Smooth muscle cell (in vitro differentiated cells): ENCODE measurements at regions not wholly inside any gene's neighbourhood (a gene's known extent, or its start where the extent isn't known, plus 50 kb on each side); places are given as distances from the start of the nearest gene placed in this dataset.
A peak's percentile ranks its signal among the peaks of the same experiment; 100 is the strongest.

Experiments
- DNase-seq: peaks from one replicate; lab custom pipeline; 2025; ENCODE audit not compliant: unreplicated experiment; lab: John Stamatoyannopoulos, UW
- H2AFZ ChIP-seq: fragments of 200-600 bp; sonication (generic); 2 replicates; pipeline ENCODE4 v1.6.0; 2016; ENCODE audit warnings: antibody characterized with exemption, low read depth, mild to moderate bottlenecking
- H3F3A ChIP-seq: fragments of 200-600 bp; sonication (generic); 2 replicates; pipeline ENCODE4 v1.6.0; 2017; ENCODE audit warnings: antibody characterized with exemption, low read depth
- H3K27ac ChIP-seq: fragments of 200-600 bp; sonication (generic); 2 replicates; pipeline ENCODE4 v1.5.1; 2016; ENCODE audit warnings: low read depth, mild to moderate bottlenecking
- H3K27me3 ChIP-seq: fragments of 200-600 bp; sonication (generic); 2 replicates; pipeline ENCODE4 v1.6.1; 2016; ENCODE audit warnings: low read depth, mild to moderate bottlenecking
- H3K36me3 ChIP-seq: fragments of 200-600 bp; sonication (generic); 2 replicates; pipeline ENCODE4 v1.5.1; 2016; ENCODE audit warnings: low read depth
- H3K4me1 ChIP-seq: fragments of 200-600 bp; sonication (generic); 2 replicates; pipeline ENCODE4 v1.5.1; 2016; ENCODE audit warnings: low read depth
- H3K4me2 ChIP-seq: fragments of 200-600 bp; sonication (generic); 2 replicates; pipeline ENCODE4 v1.6.0; 2016; ENCODE audit warnings: mild to moderate bottlenecking
- H3K4me3 ChIP-seq: fragments of 200-600 bp; sonication (generic); 2 replicates; pipeline ENCODE4 v1.5.1; 2016; ENCODE audit warnings: mild to moderate bottlenecking
- H3K79me2 ChIP-seq: fragments of 200-600 bp; sonication (generic); 2 replicates; pipeline ENCODE4 v1.6.0; 2016; ENCODE audit warnings: low read depth, mild to moderate bottlenecking
- H3K9ac ChIP-seq: fragments of 200-600 bp; sonication (generic); 2 replicates; pipeline ENCODE4 v1.6.0; 2016; ENCODE audit warnings: low read depth
- H3K9me3 ChIP-seq: fragments of 200-600 bp; sonication (generic); replicated peaks from 2 replicates; pipeline ENCODE4 v1.5.1; 2016; ENCODE audit warnings: low read depth
- H4K20me1 ChIP-seq: fragments of 200-600 bp; sonication (generic); 2 replicates; pipeline ENCODE4 v1.6.0; 2016; ENCODE audit warnings: low read depth
- CTCF ChIP-seq: fragments of 200-600 bp; sonication (generic); IDR thresholded peaks from 2 replicates; pipeline ENCODE4 v1.5.1; 2017; ENCODE audit warnings: borderline replicate concordance, mild to moderate bottlenecking, antibody characterized with exemption; ENCODE audit not compliant: insufficient read depth, poor library complexity, severe bottlenecking
- WGBS: methylation state at CpG from one replicate; pipeline ENCODE4 v1.1.7; 2016; ENCODE audit warnings: low lambda C conversion rate; 5-methylcytosine and 5-hydroxymethylcytosine counted together

GRCh38 chr2:47270421-47270820 is 94.1 kb upstream of the CALM2 start:
- Histone ChIP-seq H3K27ac (peak overlapping the region; percentile 67), H2AFZ (no peak overlapping the region), H3K4me2 (no peak overlapping the region), H3K36me3 (no peaks in the 10 kb centered on the region), H3K9ac (no peak overlapping the region), H3K27me3 (no peaks in the 10 kb centered on the region), H4K20me1 (no peaks in the 10 kb centered on the region), H3K4me1 (peaks cover 4% of the 10 kb centered on the region), H3K79me2 (no peaks in the 10 kb centered on the region), H3K9me3 (no peaks in the 10 kb centered on the region), H3K4me3 (no peak overlapping the region), H3F3A (peaks cover 9% of the 10 kb centered on the region)
- DNase-seq: no peak
- no peak for TF ChIP-seq CTCF
- 100% methylated on average over 5 of the region's 5 CpGs for WGBS

DNA sequence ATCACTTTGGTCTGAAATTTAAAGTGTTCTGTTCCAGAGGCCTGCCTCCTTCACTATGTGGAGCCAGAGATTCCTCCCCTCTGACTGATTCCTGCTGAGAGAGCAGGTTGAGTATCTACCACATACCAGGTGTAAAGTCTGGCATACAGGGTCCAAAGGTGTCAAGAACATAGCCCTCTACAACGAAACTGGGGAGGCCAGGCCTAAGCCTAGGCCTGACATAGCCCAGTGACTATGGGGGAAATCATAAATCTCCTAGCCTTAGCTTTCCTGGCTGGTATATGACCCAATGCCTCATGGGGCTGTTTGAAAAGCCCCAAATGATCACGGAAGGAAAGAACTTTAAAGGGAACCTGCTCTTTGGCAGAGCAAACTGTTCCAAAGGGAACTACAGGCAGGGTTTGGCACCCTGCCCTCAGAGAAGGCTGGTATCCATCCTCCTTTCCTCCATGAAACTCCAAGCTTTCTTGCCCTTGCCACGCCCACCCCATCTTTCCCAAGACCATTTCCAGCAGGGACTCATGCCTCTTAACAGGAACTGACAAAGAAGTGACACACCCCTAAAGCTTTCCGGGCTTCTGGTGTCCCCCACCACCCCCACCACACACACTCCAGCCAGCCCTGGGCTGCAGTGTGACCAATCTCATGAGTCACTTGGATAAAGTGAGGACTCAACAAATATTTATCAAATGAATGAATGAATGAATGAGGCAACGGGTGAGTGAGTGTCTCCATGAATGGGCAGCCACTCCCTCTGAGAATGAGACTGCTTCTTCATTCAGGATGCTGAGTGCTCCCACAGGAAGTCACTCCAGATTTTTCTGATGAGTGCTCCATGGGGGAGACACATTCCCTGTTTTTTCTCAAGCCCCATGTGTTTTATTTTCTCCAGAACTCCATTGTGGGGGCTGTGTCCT is 93.3 kb upstream of the CALM2 start:
- no peaks in the 10 kb centered on the region for H3K36me3 ChIP-seq
- no peaks in the 10 kb centered on the region for H3K27me3 ChIP-seq
- peaks cover 10% of the 10 kb centered on the region for H3F3A ChIP-seq
- H3K4me3 ChIP-seq: no peak overlapping the region
- WGBS: 48% methylated on average over 5 of the region's 5 CpGs
- H3K9ac ChIP-seq: no peak overlapping the region
- peak overlapping the region; percentile 67 for H3K27ac ChIP-seq
- DNase-seq: peak; percentile 23
- H3K79me2 ChIP-seq: no peaks in the 10 kb centered on the region
- no peak overlapping the region for H2AFZ ChIP-seq
- no peaks in the 10 kb centered on the region for H3K9me3 ChIP-seq
- no peaks in the 10 kb centered on the region for H4K20me1 ChIP-seq
- peak overlapping the region; percentile 13 for H3K4me2 ChIP-seq
- no peak for TF ChIP-seq CTCF
- H3K4me1 ChIP-seq: peaks cover 8% of the 10 kb centered on the region

DNA sequence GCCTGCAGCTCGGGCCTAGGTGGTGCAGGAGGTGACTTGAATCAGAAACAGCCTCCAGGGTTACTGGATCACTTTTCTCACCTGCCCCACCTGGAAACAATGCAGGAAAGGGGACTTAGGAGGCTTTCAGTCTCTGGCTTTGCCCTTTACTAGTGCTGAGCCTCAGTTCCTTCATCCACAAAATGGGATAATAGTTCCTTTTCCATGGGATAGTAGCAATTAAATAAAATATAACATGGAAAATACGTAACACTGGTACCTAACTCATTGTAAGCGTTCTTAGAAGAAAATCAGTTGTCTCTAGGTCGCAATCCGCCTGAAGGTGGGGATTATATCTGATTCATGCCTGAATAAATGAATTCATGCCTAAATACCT is 91.4 kb upstream of the CALM2 start:
- H3K27ac ChIP-seq: no peak overlapping the region
- no peak overlapping the region for H2AFZ ChIP-seq
- peaks cover 8% of the 10 kb centered on the region for H3K4me1 ChIP-seq
- H4K20me1 ChIP-seq: no peaks in the 10 kb centered on the region
- H3F3A ChIP-seq: peaks cover 3% of the 10 kb centered on the region
- DNase-seq: no peak
- H3K4me2 ChIP-seq: no peak overlapping the region
- no peak overlapping the region for H3K9ac ChIP-seq
- H3K4me3 ChIP-seq: no peak overlapping the region
- no peaks in the 10 kb centered on the region for H3K9me3 ChIP-seq
- H3K27me3 ChIP-seq: no peaks in the 10 kb centered on the region
- no peaks in the 10 kb centered on the region for H3K79me2 ChIP-seq
- H3K36me3 ChIP-seq: no peaks in the 10 kb centered on the region
- WGBS: 94% methylated on average over 5 of the region's 5 CpGs
- TF ChIP-seq CTCF: no peak
